ENCODE measurements at regions not wholly inside any gene's neighbourhood (a gene's known extent, or its start where the extent isn't known, plus 50 kb on each side); places are given as distances from the start of the nearest gene placed in this dataset.

- TF ChIP-seq CHD7 (IDR thresholded peaks at IDR 0.05; ENCODE audit: insufficient replicate concordance, low read length) (no peak), SAP30 (IDR thresholded peaks at IDR 0.05; ENCODE audit: insufficient read depth, insufficient replicate concordance, low read length) (no peak), CBX5 (IDR thresholded peaks at IDR 0.05; ENCODE audit: low read depth, low read length) (no peak)
These were observed 86.8 kb downstream of the TMCO5A start (continued) for GRCh38 chr15:38021259-38021658.
